KMS-11 (cell line): ENCODE measurements at regions not wholly inside any gene's neighbourhood (a gene's known extent, or its start where the extent isn't known, plus 50 kb on each side); places are given as distances from the start of the nearest gene placed in this dataset.

Experiments used
- H2AFZ ChIP-seq: fragments of 200-600 bp; sonication (generic); 2 replicates; pipeline ENCODE4 v1.6.1; 2016; ENCODE audit warnings: antibody characterized with exemption, mixed run types, low read depth
- H3K27ac ChIP-seq: fragments of 200-600 bp; sonication (generic); 2 replicates; pipeline ENCODE4 v1.6.1; 2016; ENCODE audit warnings: mild to moderate bottlenecking, mixed run types
- H3K27me3 ChIP-seq: fragments of 200-600 bp; sonication (generic); 2 replicates; pipeline ENCODE4 v1.6.1; 2017; ENCODE audit warnings: mild to moderate bottlenecking, low read depth, mixed run types, moderate library complexity; ENCODE audit not compliant: insufficient read depth
- H3K36me3 ChIP-seq: fragments of 200-600 bp; sonication (generic); 2 replicates; pipeline ENCODE4 v1.6.1; 2017; ENCODE audit warnings: mild to moderate bottlenecking, mixed run types; ENCODE audit not compliant: insufficient read depth
- H3K4me1 ChIP-seq: fragments of 200-600 bp; sonication (generic); 2 replicates; pipeline ENCODE4 v1.6.1; 2016; ENCODE audit warnings: mild to moderate bottlenecking, low read depth, mixed run types; ENCODE audit not compliant: poor library complexity, severe bottlenecking
- H3K4me2 ChIP-seq: fragments of 200-600 bp; sonication (generic); 2 replicates; pipeline ENCODE4 v1.7.0; 2016; ENCODE audit warnings: mild to moderate bottlenecking, mixed run types
- H3K4me3 ChIP-seq: fragments of 200-600 bp; sonication (generic); IDR thresholded peaks from 2 replicates; pipeline ENCODE4 v1.6.1; 2017; ENCODE audit warnings: low read depth, low read length, mixed read lengths; ENCODE audit not compliant: insufficient read depth
- H3K79me2 ChIP-seq: fragments of 200-600 bp; sonication (generic); 2 replicates; pipeline ENCODE4 v1.6.1; 2016; ENCODE audit warnings: low read depth, mixed run types; ENCODE audit not compliant: insufficient read depth
- H3K9ac ChIP-seq: fragments of 200-600 bp; sonication (generic); 2 replicates; pipeline ENCODE4 v1.6.1; 2016; ENCODE audit warnings: mild to moderate bottlenecking, mixed run types
- H4K20me1 ChIP-seq: fragments of 200-600 bp; sonication (generic); 2 replicates; pipeline ENCODE4 v1.6.1; 2016; ENCODE audit warnings: mild to moderate bottlenecking, mixed run types; ENCODE audit not compliant: insufficient read depth
- CTCF ChIP-seq: fragments of 200-600 bp; sonication (generic); conservative IDR thresholded peaks from 2 replicates; pipeline ENCODE4 v1.6.1; 2017; ENCODE audit warnings: low read depth, mild to moderate bottlenecking, antibody characterized with exemption, low read length, moderate library complexity, mixed read lengths

GRCh38 chr13:47796816-47797215 lies 204.3 kb downstream of the SUCLA2 start:
- H2AFZ ChIP-seq: no peak overlapping the region
- H3K9ac ChIP-seq: no peak overlapping the region
- H3K4me3 ChIP-seq: no peak overlapping the region
- H4K20me1 ChIP-seq: no peaks in the 10 kb centered on the region
- no peaks in the 10 kb centered on the region for H3K27me3 ChIP-seq
- no peak overlapping the region for H3K27ac ChIP-seq
- no peaks in the 10 kb centered on the region for H3K4me1 ChIP-seq
- H3K36me3 ChIP-seq: no peaks in the 10 kb centered on the region
- no peak overlapping the region for H3K4me2 ChIP-seq
- no peak for TF ChIP-seq CTCF
- H3K79me2 ChIP-seq: no peaks in the 10 kb centered on the region

GRCh38 chr13:47794963-47795362 lies 206.1 kb downstream of the SUCLA2 start:
- H3K4me1 ChIP-seq: no peaks in the 10 kb centered on the region
- H3K27me3 ChIP-seq: no peaks in the 10 kb centered on the region
- H2AFZ ChIP-seq: no peak overlapping the region
- H3K4me3 ChIP-seq: no peak overlapping the region
- H3K4me2 ChIP-seq: no peak overlapping the region
- no peaks in the 10 kb centered on the region for H3K79me2 ChIP-seq
- H3K9ac ChIP-seq: no peak overlapping the region
- TF ChIP-seq CTCF: peak; percentile 24; the same call in 1 of the 2 replicates
- H4K20me1 ChIP-seq: no peaks in the 10 kb centered on the region
- no peak overlapping the region for H3K27ac ChIP-seq
- H3K36me3 ChIP-seq: no peaks in the 10 kb centered on the region

- H3K27ac ChIP-seq: no peak overlapping the region
- H3K79me2 ChIP-seq: no peaks in the 10 kb centered on the region
- H3K27me3 ChIP-seq: no peaks in the 10 kb centered on the region
- H3K9ac ChIP-seq: no peak overlapping the region
- H3K4me3 ChIP-seq: no peak overlapping the region
- H3K4me2 ChIP-seq: no peak overlapping the region
- H3K36me3 ChIP-seq: no peaks in the 10 kb centered on the region
- H4K20me1 ChIP-seq: no peaks in the 10 kb centered on the region
- H2AFZ ChIP-seq: no peak overlapping the region
- no peaks in the 10 kb centered on the region for H3K4me1 ChIP-seq
- no peak for TF ChIP-seq CTCF
These were observed 210.3 kb downstream of the SUCLA2 start for GRCh38 chr13:47790755-47791154.

GRCh38 chr13:47788844-47789243 lies 212.2 kb downstream of the SUCLA2 start:
- H3K36me3 ChIP-seq: no peaks in the 10 kb centered on the region
- H2AFZ ChIP-seq: no peak overlapping the region
- no peak for TF ChIP-seq CTCF
- no peaks in the 10 kb centered on the region for H4K20me1 ChIP-seq
- no peaks in the 10 kb centered on the region for H3K4me1 ChIP-seq
- no peak overlapping the region for H3K4me3 ChIP-seq
- no peak overlapping the region for H3K27ac ChIP-seq
- no peaks in the 10 kb centered on the region for H3K27me3 ChIP-seq
- H3K4me2 ChIP-seq: no peak overlapping the region
- H3K79me2 ChIP-seq: no peaks in the 10 kb centered on the region
- no peak overlapping the region for H3K9ac ChIP-seq

- Histone ChIP-seq H3K9ac (no peak overlapping the region), H4K20me1 (no peaks in the 10 kb centered on the region), H3K4me3 (no peak overlapping the region), H3K36me3 (no peaks in the 10 kb centered on the region), H2AFZ (no peak overlapping the region), H3K27me3 (no peaks in the 10 kb centered on the region), H3K27ac (no peak overlapping the region), H3K79me2 (no peaks in the 10 kb centered on the region), H3K4me2 (no peak overlapping the region), H3K4me1 (no peaks in the 10 kb centered on the region)
- no peak for TF ChIP-seq CTCF
These were observed 226.4 kb downstream of the SUCLA2 start for GRCh38 chr13:47774671-47774994.
